PFSK-1 (cell line): ENCODE measurements at regions not wholly inside any gene's neighbourhood (a gene's known extent, or its start where the extent isn't known, plus 50 kb on each side); places are given as distances from the start of the nearest gene placed in this dataset.

Experiments used
- FOXP2 ChIP-seq: optimal IDR thresholded peaks from 2 replicates; pipeline ENCODE3; 2011; ENCODE audit warnings: borderline replicate concordance, control low read depth, inconsistent platforms; ENCODE audit not compliant: insufficient read depth; ENCODE audit errors: extremely low read length, extremely low read depth
- POLR2AphosphoS5 ChIP-seq: IDR thresholded peaks from 2 replicates; pipeline ENCODE4 v1.6.1; 2012; ENCODE audit warnings: low read depth, mild to moderate bottlenecking, control low read depth, low read length, moderate library complexity
- REST ChIP-seq, 2 experiments: IDR thresholded peaks; 2 replicates each; pipeline versions ENCODE4 v1.6.1 to v1.8.0; 2011 to 2012; ENCODE audit warnings: low read depth in 2 of 2, low read length in 2 of 2, control low read depth in 1 of 2, inconsistent platforms in 1 of 2, mild to moderate bottlenecking in 1 of 2, moderate library complexity in 1 of 2; ENCODE audit not compliant: insufficient read depth in 1 of 2
- SIN3A ChIP-seq: IDR thresholded peaks from 2 replicates; pipeline ENCODE4 v1.6.1; 2012; ENCODE audit warnings: mild to moderate bottlenecking, low read length, moderate library complexity, borderline replicate concordance; ENCODE audit not compliant: insufficient read depth
- TAF1 ChIP-seq: IDR thresholded peaks from 2 replicates; pipeline ENCODE4 v1.6.1; 2012; ENCODE audit warnings: low read length, control low read depth, borderline replicate concordance; ENCODE audit not compliant: insufficient read depth

DNA sequence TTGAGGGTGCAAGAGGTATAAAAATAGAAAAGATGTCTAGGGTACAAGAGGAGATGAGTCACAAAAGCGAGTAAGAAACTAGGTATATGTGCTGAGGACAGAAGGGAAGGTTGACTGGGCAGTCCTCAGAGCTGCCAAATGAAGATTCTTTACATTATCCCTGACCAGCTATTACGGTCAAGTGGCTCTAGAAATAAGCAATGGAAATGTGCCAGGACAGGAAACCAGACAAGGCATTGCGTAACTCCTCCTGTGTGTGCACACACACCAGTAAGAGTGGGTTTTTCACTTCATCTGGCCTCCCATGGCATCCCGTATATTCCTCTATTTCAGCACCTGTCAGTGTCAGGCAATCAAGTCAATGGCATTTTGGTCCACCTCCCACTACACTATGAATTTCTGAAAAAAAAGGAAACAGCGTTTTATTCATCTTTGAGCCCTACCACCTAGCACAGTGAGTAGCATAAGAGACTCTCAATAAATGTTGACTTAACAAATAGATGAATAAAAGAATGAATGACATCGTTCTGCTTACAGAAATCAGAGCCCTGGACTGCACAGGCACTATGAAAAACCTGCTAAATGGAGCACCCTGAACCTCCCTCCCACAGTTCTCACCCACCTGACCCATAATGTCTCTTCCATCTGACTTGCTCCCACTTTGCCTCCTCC, 62.6 kb upstream of the KLF3 start:
- peak in 1 of 2 experiments; percentile 59; a peak in 1 of 4 replicates for TF ChIP-seq REST (IDR thresholded peaks at IDR 0.05; ENCODE audit: insufficient read depth in 1 of 2, low read depth in 2 of 2, low read length in 2 of 2)
- peak; percentile 46 for TF ChIP-seq FOXP2
- no peak for TF ChIP-seq TAF1

GRCh38 chr4:38601916-38602291, 62.1 kb upstream of the KLF3 start:
- no peak for TF ChIP-seq REST (IDR thresholded peaks at IDR 0.05; ENCODE audit: insufficient read depth in 1 of 2, low read depth in 2 of 2, low read length in 2 of 2)
- TF ChIP-seq SIN3A = no peak
- no peak for TF ChIP-seq POLR2AphosphoS5
- TF ChIP-seq FOXP2 = no peak
- no peak for TF ChIP-seq TAF1

- TF ChIP-seq TAF1 (no peak), REST (IDR thresholded peaks at IDR 0.05; ENCODE audit: insufficient read depth in 1 of 2, low read depth in 2 of 2, low read length in 2 of 2) (no peak), FOXP2 (no peak), POLR2AphosphoS5 (no peak), SIN3A (no peak)
Measured at GRCh38 chr4:38603652-38604051, 60.3 kb upstream of the KLF3 start.

DNA sequence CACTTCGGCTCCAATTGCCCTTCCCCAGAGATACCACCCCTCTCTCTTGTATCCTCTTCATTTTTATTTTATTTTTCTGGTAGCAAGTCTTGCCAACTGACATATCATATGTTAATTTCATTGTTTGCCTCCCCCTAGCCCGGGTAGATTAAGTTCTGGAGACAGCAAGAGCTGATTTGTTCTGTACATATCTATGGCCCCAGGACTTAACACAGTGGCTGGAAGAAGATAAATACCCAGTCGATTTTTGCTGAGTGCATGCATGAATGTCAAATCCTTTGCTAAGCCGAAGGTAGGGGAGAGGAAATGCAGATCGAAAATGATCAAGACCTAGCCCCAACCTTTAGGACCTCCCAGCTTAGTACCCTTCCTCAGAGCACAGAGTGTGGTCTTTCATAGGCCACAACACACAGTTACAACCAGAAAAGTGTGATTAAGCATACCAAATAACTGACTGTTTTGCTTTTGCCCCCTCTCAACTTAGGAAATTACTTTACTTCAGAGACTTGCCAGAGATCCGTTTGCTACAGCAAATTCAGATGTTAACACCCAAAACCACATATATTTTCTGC, 58.7 kb upstream of the KLF3 start:
- TF ChIP-seq FOXP2 = no peak
- no peak for TF ChIP-seq POLR2AphosphoS5
- TF ChIP-seq REST (IDR thresholded peaks at IDR 0.05; ENCODE audit: insufficient read depth in 1 of 2, low read depth in 2 of 2, low read length in 2 of 2) = no peak
- no peak for TF ChIP-seq SIN3A
- no peak for TF ChIP-seq TAF1
